ENCODE measurements at regions not wholly inside any gene's neighbourhood (a gene's known extent, or its start where the extent isn't known, plus 50 kb on each side); places are given as distances from the start of the nearest gene placed in this dataset.

DNA sequence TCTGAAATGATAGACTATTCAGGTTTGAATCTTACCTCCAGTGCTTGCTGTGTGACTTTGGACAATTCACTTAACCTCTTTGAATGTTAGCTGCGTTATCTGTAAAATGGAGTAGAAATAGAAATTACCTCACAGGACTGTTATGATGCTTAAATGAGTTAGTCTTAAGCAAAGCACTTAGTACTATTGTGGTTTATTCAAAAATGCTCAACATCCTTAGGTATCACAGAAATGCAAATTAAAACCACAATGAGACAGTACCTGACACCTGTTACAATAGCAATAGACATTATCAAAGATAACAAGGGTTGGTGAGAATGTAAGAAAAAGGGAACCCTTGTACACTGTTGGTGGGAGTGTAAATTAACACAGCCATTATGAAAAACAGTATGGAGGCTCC lies 77.6 kb upstream of the FREM1 start:
- TF ChIP-seq GATA2 (IDR thresholded peaks at IDR 0.05; ENCODE audit: low read depth, low read length) (no peak), GATA3 (IDR thresholded peaks at IDR 0.05; ENCODE audit: low read depth, low read length) (no peak)
